OCI-LY1 (cell line): ENCODE measurements at regions not wholly inside any gene's neighbourhood (a gene's known extent, or its start where the extent isn't known, plus 50 kb on each side); places are given as distances from the start of the nearest gene placed in this dataset.

Experiments
- EZH2 ChIP-seq: fragments of 200-600 bp; sonication (generic), shearing (Covaris generic); IDR thresholded peaks from 2 replicates; pipeline ENCODE4 v1.8.0; 2017; ENCODE audit warnings: borderline replicate concordance, mixed run types, mild to moderate bottlenecking, antibody characterized with exemption, low read length, moderate library complexity, mixed read lengths
- TF ChIP-seq, protein P1 (sequence below): fragments of 200-600 bp; sonication (generic), shearing (Covaris generic); IDR thresholded peaks from 2 replicates; pipeline ENCODE4 v1.5.1; 2017; ENCODE audit warnings: mild to moderate bottlenecking, antibody characterized with exemption, low read length, moderate library complexity, mixed read lengths

DNA sequence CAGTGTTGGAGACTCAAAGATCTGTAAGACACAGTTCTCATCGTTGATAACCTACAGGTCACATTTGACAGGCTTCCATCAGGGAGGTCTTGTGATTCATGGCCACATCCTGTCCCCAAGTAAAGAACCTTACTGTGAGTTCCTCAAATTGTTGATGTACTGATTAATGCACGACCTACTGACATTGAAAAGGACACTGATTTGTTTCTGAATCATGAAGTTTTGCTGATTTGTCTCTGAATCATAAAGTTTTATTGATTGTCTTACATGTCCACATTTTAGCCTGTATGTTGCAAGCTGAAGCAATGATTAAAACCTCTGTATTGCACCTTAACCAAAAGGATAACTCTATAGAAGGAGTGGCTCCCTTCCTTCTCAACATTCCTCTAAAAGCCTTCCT lies 476.3 kb upstream of the RUNX1 start:
- TF ChIP-seq, protein P1, sequence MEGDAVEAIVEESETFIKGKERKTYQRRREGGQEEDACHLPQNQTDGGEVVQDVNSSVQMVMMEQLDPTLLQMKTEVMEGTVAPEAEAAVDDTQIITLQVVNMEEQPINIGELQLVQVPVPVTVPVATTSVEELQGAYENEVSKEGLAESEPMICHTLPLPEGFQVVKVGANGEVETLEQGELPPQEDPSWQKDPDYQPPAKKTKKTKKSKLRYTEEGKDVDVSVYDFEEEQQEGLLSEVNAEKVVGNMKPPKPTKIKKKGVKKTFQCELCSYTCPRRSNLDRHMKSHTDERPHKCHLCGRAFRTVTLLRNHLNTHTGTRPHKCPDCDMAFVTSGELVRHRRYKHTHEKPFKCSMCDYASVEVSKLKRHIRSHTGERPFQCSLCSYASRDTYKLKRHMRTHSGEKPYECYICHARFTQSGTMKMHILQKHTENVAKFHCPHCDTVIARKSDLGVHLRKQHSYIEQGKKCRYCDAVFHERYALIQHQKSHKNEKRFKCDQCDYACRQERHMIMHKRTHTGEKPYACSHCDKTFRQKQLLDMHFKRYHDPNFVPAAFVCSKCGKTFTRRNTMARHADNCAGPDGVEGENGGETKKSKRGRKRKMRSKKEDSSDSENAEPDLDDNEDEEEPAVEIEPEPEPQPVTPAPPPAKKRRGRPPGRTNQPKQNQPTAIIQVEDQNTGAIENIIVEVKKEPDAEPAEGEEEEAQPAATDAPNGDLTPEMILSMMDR, result no peak
- no peak for TF ChIP-seq EZH2
